HCT116 (cell line): ENCODE measurements at regions not wholly inside any gene's neighbourhood (a gene's known extent, or its start where the extent isn't known, plus 50 kb on each side); places are given as distances from the start of the nearest gene placed in this dataset.
A peak's percentile ranks its signal among the peaks of the same experiment; 100 is the strongest.

ENCODE experiments used
- ATAC-seq: fragments of 200-7000 bp; cut with Tn5 transposase; 2 replicates; pipeline ENCODE4 v1.9.1; 2020; ENCODE audit warnings: mild to moderate bottlenecking, moderate library complexity
- BruUV-seq: library from RNA; stranded (reverse); fragments of 400-500 nt; replicated peaks from 2 replicates; lab custom pipeline; 2021; lab: Mats Ljungman, UMichigan
- CTCF ChIA-PET: fragments of 300-600 bp; sonication (Branson Sonifier 250); formaldehyde crosslinking; loops from one replicate; lab custom pipeline; 2021; ENCODE audit warnings: antibody characterized with exemption; lab: Charles Lee
- POLR2A ChIA-PET: fragments of 300-600, 350-600 bp; sonication (Branson Sonifier 250); formaldehyde crosslinking; loops from one replicate; lab custom pipeline; 2021; ENCODE audit warnings: antibody characterized with exemption; lab: Charles Lee
- RAD21 ChIA-PET, 2 experiments: fragments of 300-600 bp; sonication (Branson Sonifier 250); formaldehyde crosslinking; loops; one replicate each; lab custom pipeline; 2023; ENCODE audit warnings: low total read pairs in 2 of 2; ENCODE audit not compliant: uncharacterized antibody in 2 of 2, unreplicated experiment in 2 of 2, low non-redundant PET in 1 of 2; lab: Charles Lee
- DNase-seq: peaks from one replicate; pipeline ENCODE4 v3.0.0-alpha.2; 2010; ENCODE audit warnings: low read depth, low spot score
- H2AFZ ChIP-seq: fragments of 200-600 bp; shearing (Covaris generic), sonication (generic); 2 replicates; pipeline ENCODE4 v1.6.1; 2017; ENCODE audit warnings: low read depth, mixed run types, mixed read lengths, antibody characterized with exemption, low read length; ENCODE audit not compliant: poor library complexity, severe bottlenecking
- H3K27ac ChIP-seq: 2 replicates; pipeline ENCODE4 v1.5.1; 2012; ENCODE audit warnings: low read depth, low read length
- H3K27me3 ChIP-seq: fragments of 200-600 bp; sonication (generic); 2 replicates; pipeline ENCODE4 v1.6.1; 2016; ENCODE audit warnings: mixed run types, low read length, mixed read lengths; ENCODE audit not compliant: insufficient read depth
- H3K36me3 ChIP-seq, 2 experiments: fragments of 200-500 bp in 1 of 2; fragments of 200-600 bp in 1 of 2; sonication (Bioruptor generic) in 1 of 2; sonication (generic) in 1 of 2; 2 replicates each; pipeline versions ENCODE4 v1.5.1 to v1.6.1; 2014 to 2016; ENCODE audit warnings: low read length in 2 of 2, inconsistent platforms in 1 of 2, mixed read lengths in 1 of 2, mixed run types in 1 of 2; ENCODE audit not compliant: insufficient read depth in 2 of 2, control insufficient read depth in 1 of 2
- H3K4me1 ChIP-seq, 2 experiments: fragments of 200-600 bp in 1 of 2; sonication (generic) in 1 of 2; 2 replicates each; pipeline versions ENCODE4 v1.5.1 to v1.6.1; 2012 to 2017; ENCODE audit warnings: low read length in 2 of 2, inconsistent platforms in 1 of 2, mild to moderate bottlenecking in 1 of 2, mixed read lengths in 1 of 2, mixed run types in 1 of 2, moderate library complexity in 1 of 2; ENCODE audit not compliant: insufficient read depth in 2 of 2, control insufficient read depth in 1 of 2
- H3K4me2 ChIP-seq: fragments of 200-600 bp; sonication (generic); 2 replicates; pipeline ENCODE4 v1.6.1; 2017; ENCODE audit warnings: mixed run types, low read length, mixed read lengths
- H3K4me3 ChIP-seq, 2 experiments: fragments of 200-600 bp in 1 of 2; sonication (generic) in 1 of 2; replicated peaks in 1 of 2; 2 replicates each; pipeline ENCODE4 v1.5.1; 2011 to 2016; ENCODE audit warnings: low read length in 2 of 2, control low read depth in 1 of 2, low read depth in 1 of 2, mild to moderate bottlenecking in 1 of 2, mixed read lengths in 1 of 2, mixed run types in 1 of 2
- H3K79me2 ChIP-seq: fragments of 200-600 bp; sonication (generic); 2 replicates; pipeline ENCODE4 v1.6.1; 2017; ENCODE audit warnings: mild to moderate bottlenecking, mixed run types, low read length, moderate library complexity, mixed read lengths; ENCODE audit not compliant: insufficient read depth
- H3K9ac ChIP-seq: fragments of 200-600 bp; sonication (generic); 2 replicates; pipeline ENCODE4 v1.6.1; 2016; ENCODE audit warnings: low read length, mixed read lengths
- H3K9me2 ChIP-seq: fragments of 200-600 bp; sonication (generic), shearing (Covaris generic); 2 replicates; pipeline ENCODE4 v1.6.1; 2017; ENCODE audit warnings: mixed run types, mild to moderate bottlenecking, moderate library complexity; ENCODE audit not compliant: insufficient read depth
- H3K9me3 ChIP-seq, 2 experiments: fragments of 200-500 bp in 1 of 2; fragments of 200-600 bp in 1 of 2; sonication (Bioruptor generic) in 1 of 2; sonication (generic) in 1 of 2; 2 replicates each; pipeline ENCODE4 v1.6.1; 2014 to 2017; ENCODE audit warnings: low read length in 2 of 2, mixed read lengths in 2 of 2, inconsistent platforms in 1 of 2, low read depth in 1 of 2, mild to moderate bottlenecking in 1 of 2, mixed run types in 1 of 2, moderate library complexity in 1 of 2; ENCODE audit not compliant: control insufficient read depth in 1 of 2, insufficient read depth in 1 of 2
- H4K20me1 ChIP-seq: fragments of 200-600 bp; sonication (generic), shearing (Covaris generic); 2 replicates; pipeline ENCODE4 v1.6.1; 2017; ENCODE audit warnings: mixed run types, mild to moderate bottlenecking, moderate library complexity; ENCODE audit not compliant: insufficient read depth
- CBX3 ChIP-seq: IDR thresholded peaks from 2 replicates; pipeline ENCODE4 v1.6.1; 2012; ENCODE audit warnings: low read depth
- CEBPB ChIP-seq: IDR thresholded peaks from 2 replicates; pipeline ENCODE4 v1.6.1; 2012; ENCODE audit warnings: low read depth
- EGR1 ChIP-seq: IDR thresholded peaks from 2 replicates; pipeline ENCODE4 v1.6.1; 2012; ENCODE audit warnings: low read depth
- EZH2phosphoT487 ChIP-seq: fragments of 200-600 bp; IDR thresholded peaks from 2 replicates; pipeline ENCODE4 v1.6.1; 2018; ENCODE audit warnings: antibody characterized with exemption, borderline replicate concordance
- JUND ChIP-seq: IDR thresholded peaks from 2 replicates; pipeline ENCODE4 v1.6.1; 2012
- RAD21 ChIP-seq: IDR thresholded peaks from 2 replicates; pipeline ENCODE4 v1.6.1; 2012; ENCODE audit warnings: low read depth, mild to moderate bottlenecking
- SRF ChIP-seq: IDR thresholded peaks from 2 replicates; pipeline ENCODE4 v1.6.1; 2012; ENCODE audit warnings: low read depth
- YY1 ChIP-seq: IDR thresholded peaks from 2 replicates; pipeline ENCODE4 v1.6.1; 2011; ENCODE audit warnings: low read length, low read depth, moderate library complexity, mild to moderate bottlenecking; ENCODE audit not compliant: insufficient replicate concordance; ENCODE audit errors: extremely low read depth
- ZFX ChIP-seq: fragments of 450-650 bp; IDR thresholded peaks from 2 replicates; pipeline ENCODE4 v1.6.1; 2017
- intact Hi-C: fragments of 100-400 bp; cut with micrococcal nuclease; formaldehyde crosslinking; loops from 2 replicates; pipeline ENCODE4 v1.10.0; 2022
- TF ChIP-seq, protein P1 (sequence below), 3 experiments: fragments of 200-600 bp in 1 of 3; sonication (generic) in 1 of 3; IDR thresholded peaks in 2 of 3; conservative IDR thresholded peaks in 1 of 3; 2 replicates each; pipeline ENCODE4 v1.5.1; 2012 to 2017; ENCODE audit warnings: low read depth in 2 of 3, low read length in 2 of 3, antibody characterized with exemption in 1 of 3, borderline replicate concordance in 1 of 3, control low read depth in 1 of 3, mild to moderate bottlenecking in 1 of 3, mixed read lengths in 1 of 3, mixed run types in 1 of 3, moderate library complexity in 1 of 3; ENCODE audit not compliant: insufficient read depth in 1 of 3

DNA sequence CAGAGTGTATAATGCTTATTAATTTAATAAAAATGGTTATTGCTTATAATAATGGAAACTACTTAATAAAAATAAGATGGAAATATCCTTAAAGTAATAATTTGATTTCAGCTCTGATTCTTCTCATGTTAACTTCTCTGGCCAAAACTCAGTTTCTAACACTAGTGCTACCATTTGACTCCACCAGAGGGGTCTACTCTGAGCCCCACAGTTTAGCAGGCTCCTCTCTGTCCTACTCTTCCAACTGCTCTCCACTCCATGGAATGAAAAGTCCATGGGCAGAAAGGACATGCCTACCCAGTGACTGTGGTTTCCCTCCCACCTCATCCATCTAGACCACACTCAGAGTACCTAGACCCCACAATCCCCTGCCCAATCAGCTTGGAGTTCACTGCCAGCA is 489.1 kb upstream of the CAMK1G start:
- ATAC-seq: no peak
- RAD21 ChIA-PET: no interaction called here
- intact Hi-C loops: no loop called here

DNA sequence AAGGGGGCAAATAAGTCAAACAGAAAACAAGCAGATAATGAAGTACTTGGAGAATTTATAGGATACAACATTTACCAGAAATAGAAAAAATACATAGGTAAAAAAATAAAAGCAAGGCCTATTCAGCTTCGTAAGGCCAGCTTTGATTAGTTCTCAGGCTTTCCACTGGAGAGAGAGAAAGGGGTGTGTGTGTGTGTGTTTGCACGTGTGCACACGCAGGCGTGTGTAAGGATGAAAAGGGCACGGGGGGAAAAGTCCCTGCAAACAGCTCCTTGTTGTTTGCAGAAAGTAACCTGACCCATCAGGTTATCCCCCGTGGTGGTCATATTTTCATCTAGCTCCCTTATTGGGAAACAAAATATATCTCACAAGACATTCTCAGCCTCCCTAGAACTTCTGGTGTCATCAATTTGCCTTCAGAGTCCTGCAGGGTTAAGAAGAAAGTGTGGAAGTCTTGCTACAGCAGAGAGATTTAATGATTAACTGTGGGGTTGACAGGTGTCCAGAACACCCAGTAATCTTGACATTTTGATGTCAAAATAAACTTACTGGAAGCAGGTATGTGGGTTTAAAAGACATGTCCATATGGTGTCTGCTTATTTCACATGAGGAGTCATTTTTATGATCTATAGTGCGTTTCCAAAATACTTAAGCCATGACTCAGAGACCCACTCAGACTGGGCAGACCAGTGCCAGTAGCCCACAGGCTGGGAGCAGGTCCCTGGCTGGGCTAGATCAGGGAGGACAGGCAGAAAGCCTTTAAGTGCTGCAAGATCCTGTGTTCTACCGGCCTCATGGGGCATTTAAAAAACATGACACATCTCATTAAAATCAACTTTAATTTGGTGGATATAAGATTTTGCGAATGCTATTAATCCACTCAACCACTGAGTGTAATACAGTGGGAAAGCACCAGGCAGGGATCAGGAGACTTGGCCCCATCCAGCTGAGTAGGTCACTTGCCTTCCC is 487.6 kb upstream of the CAMK1G start:
- no peak overlapping the region for H2AFZ ChIP-seq
- H4K20me1 ChIP-seq: no peaks in the 10 kb centered on the region
- DNase-seq: no peak
- H3K27ac ChIP-seq: no peak overlapping the region
- H3K9me3 ChIP-seq: no peaks in the 10 kb centered on the region
- intact Hi-C loops: no loop called here
- BruUV-seq: no TSS peak
- TF ChIP-seq EZH2phosphoT487 (no peak), JUND (no peak), CBX3 (no peak), EGR1 (no peak), SRF (no peak), ZFX (no peak), CEBPB (no peak), RAD21 (no peak)
- TF ChIP-seq, all 23 proteins: peak for 0
- Histone ChIP-seq H3K79me2 (no peaks in the 10 kb centered on the region), H3K36me3 (no peaks in the 10 kb centered on the region), H3K9me2 (no peaks in the 10 kb centered on the region), H3K4me2 (no peak overlapping the region), H3K4me3 (no peak overlapping the region), H3K27me3 (peaks cover 4% of the 10 kb centered on the region), H3K4me1 (peaks cover 0 to 3% of the 10 kb centered on the region in 2 experiments; a peak in 1 of 4 replicates), H3K9ac (no peak overlapping the region)
- ChIA-PET POLR2A (no interaction called here), RAD21 (no interaction called here), CTCF (interaction anchor here (0.6 kb wide), 1 partner anchor 444 kb away, joined by 3 read pairs; no protein-coding TSS in a partner anchor)
- ATAC-seq: no peak

More for the DNA sequence above, 489.1 kb upstream of the CAMK1G start:
- Histone ChIP-seq H3K9me3 (no peaks in the 10 kb centered on the region), H3K9ac (no peak overlapping the region), H3K27me3 (no peaks in the 10 kb centered on the region), H3K9me2 (no peaks in the 10 kb centered on the region), H2AFZ (no peak overlapping the region), H3K27ac (no peak overlapping the region), H3K79me2 (no peaks in the 10 kb centered on the region), H3K4me2 (no peak overlapping the region), H3K4me3 (no peak overlapping the region), H3K4me1 (peaks cover 0 to 3% of the 10 kb centered on the region in 2 experiments; a peak in 1 of 4 replicates), H4K20me1 (no peaks in the 10 kb centered on the region), H3K36me3 (no peaks in the 10 kb centered on the region)
- DNase-seq: no peak
- BruUV-seq: no TSS peak
- POLR2A ChIA-PET: no interaction called here
- CTCF ChIA-PET: no interaction called here
- TF ChIP-seq YY1: no peak
- TF ChIP-seq, protein P1, sequence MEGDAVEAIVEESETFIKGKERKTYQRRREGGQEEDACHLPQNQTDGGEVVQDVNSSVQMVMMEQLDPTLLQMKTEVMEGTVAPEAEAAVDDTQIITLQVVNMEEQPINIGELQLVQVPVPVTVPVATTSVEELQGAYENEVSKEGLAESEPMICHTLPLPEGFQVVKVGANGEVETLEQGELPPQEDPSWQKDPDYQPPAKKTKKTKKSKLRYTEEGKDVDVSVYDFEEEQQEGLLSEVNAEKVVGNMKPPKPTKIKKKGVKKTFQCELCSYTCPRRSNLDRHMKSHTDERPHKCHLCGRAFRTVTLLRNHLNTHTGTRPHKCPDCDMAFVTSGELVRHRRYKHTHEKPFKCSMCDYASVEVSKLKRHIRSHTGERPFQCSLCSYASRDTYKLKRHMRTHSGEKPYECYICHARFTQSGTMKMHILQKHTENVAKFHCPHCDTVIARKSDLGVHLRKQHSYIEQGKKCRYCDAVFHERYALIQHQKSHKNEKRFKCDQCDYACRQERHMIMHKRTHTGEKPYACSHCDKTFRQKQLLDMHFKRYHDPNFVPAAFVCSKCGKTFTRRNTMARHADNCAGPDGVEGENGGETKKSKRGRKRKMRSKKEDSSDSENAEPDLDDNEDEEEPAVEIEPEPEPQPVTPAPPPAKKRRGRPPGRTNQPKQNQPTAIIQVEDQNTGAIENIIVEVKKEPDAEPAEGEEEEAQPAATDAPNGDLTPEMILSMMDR (IDR thresholded peaks at IDR 0.05 in 2 of 3, conservative IDR thresholded peaks at IDR 0.05 in 1 of 3; ENCODE audit: borderline replicate concordance in 1 of 3, insufficient read depth in 1 of 3, low read depth in 2 of 3, low read length in 2 of 3): peak in 2 of 3 experiments; percentile 13 to 15; a peak in 1 of 6 replicates
